ENCODE measurements at regions not wholly inside any gene's neighbourhood (a gene's known extent, or its start where the extent isn't known, plus 50 kb on each side); places are given as distances from the start of the nearest gene placed in this dataset.

- ATAC-seq (no peak), DNase-seq (ENCODE audit: low spot score) (no peak)
Observed at GRCh38 chr9:663541-663940, 178.0 kb upstream of the DMRT1 start.

- no peak for DNase-seq (ENCODE audit: low spot score)
- no peak for ATAC-seq
Observed at GRCh38 chr9:665296-665695, 176.2 kb upstream of the DMRT1 start.

- ATAC-seq (no peak), DNase-seq (ENCODE audit: low spot score) (no peak)
Observed at GRCh38 chr9:671997-672396, 169.5 kb upstream of the DMRT1 start.

GRCh38 chr9:672851-673250 lies 168.6 kb upstream of the DMRT1 start:
- ATAC-seq, result no peak
- DNase-seq (ENCODE audit: low spot score), result no peak

GRCh38 chr9:673264-673965 lies 168.1 kb upstream of the DMRT1 start:
- no peak for DNase-seq (ENCODE audit: low spot score)
- peak; percentile 58 for ATAC-seq

- DNase-seq (ENCODE audit: low spot score), result no peak
- peak; percentile 78 for ATAC-seq
Observed at GRCh38 chr9:673966-674526, 167.5 kb upstream of the DMRT1 start.

- DNase-seq (ENCODE audit: low spot score) (no peak), ATAC-seq (no peak)
Observed at GRCh38 chr9:675697-676370, 165.7 kb upstream of the DMRT1 start.

- ATAC-seq (peak; percentile 45), DNase-seq (ENCODE audit: low spot score) (no peak)
Observed at GRCh38 chr9:676780-677438, 164.6 kb upstream of the DMRT1 start.

- peak; percentile 37 for ATAC-seq
Observed at GRCh38 chr9:677461-678097, 163.9 kb upstream of the DMRT1 start.

GRCh38 chr9:678897-679296 lies 162.6 kb upstream of the DMRT1 start:
- ATAC-seq, result no peak
- no peak for DNase-seq (ENCODE audit: low spot score)

More at GRCh38 chr9:677461-678097, 163.9 kb upstream of the DMRT1 start:
- DNase-seq (ENCODE audit: low spot score), result no peak

GRCh38 chr9:679462-679861 lies 162.0 kb upstream of the DMRT1 start:
- DNase-seq (ENCODE audit: low spot score) (no peak), ATAC-seq (no peak)

GRCh38 chr9:680106-680505 lies 161.4 kb upstream of the DMRT1 start:
- DNase-seq (ENCODE audit: low spot score) (no peak), ATAC-seq (no peak)

GRCh38 chr9:682633-683508 lies 158.6 kb upstream of the DMRT1 start:
- ATAC-seq (peak; percentile 83), DNase-seq (ENCODE audit: low spot score) (peak; percentile 92)

- no peak for ATAC-seq
Observed at GRCh38 chr9:683509-684021, 157.9 kb upstream of the DMRT1 start.

GRCh38 chr9:684054-684890 lies 157.2 kb upstream of the DMRT1 start:
- ATAC-seq (no peak), DNase-seq (ENCODE audit: low spot score) (no peak)

More at GRCh38 chr9:683509-684021, 157.9 kb upstream of the DMRT1 start:
- DNase-seq (ENCODE audit: low spot score), result no peak

GRCh38 chr9:684941-685340 lies 156.6 kb upstream of the DMRT1 start:
- ATAC-seq, result no peak

GRCh38 chr9:686321-686813 lies 155.1 kb upstream of the DMRT1 start:
- peak; percentile 64 for DNase-seq (ENCODE audit: low spot score)
- ATAC-seq, result peak; percentile 39

More at GRCh38 chr9:684941-685340, 156.6 kb upstream of the DMRT1 start:
- DNase-seq (ENCODE audit: low spot score), result no peak

- no peak for DNase-seq (ENCODE audit: low spot score)
- ATAC-seq, result no peak
Observed at GRCh38 chr9:687034-687785, 154.3 kb upstream of the DMRT1 start.

Data from left lobe of liver (tissue), 2 donors.